A549 (cell line): ENCODE measurements at regions not wholly inside any gene's neighbourhood (a gene's known extent, or its start where the extent isn't known, plus 50 kb on each side); places are given as distances from the start of the nearest gene placed in this dataset.

Source experiments
- ATAC-seq, 2 experiments: fragments of 200-7000 bp in 1 of 2; fragments of >200 bp in 1 of 2; cut with Nextera tagmentation in 1 of 2; cut with Tn5 transposase in 1 of 2; 3 replicates each; pipeline versions ENCODE4 v1.8.0 to v1.9.1; 2018 to 2020; ENCODE audit warnings: mild to moderate bottlenecking in 1 of 2, moderate library complexity in 1 of 2
- CTCF ChIA-PET: fragments of 300-600 bp; sonication (Branson Sonifier 250); formaldehyde crosslinking; extraction: SDS; loops from one replicate; lab custom pipeline; 2021; ENCODE audit warnings: antibody characterized with exemption, inconsistent platforms; lab: Yijun Ruan, JAX
- POLR2A ChIA-PET: fragments of 350-600 bp; formaldehyde crosslinking; extraction: SDS; loops from one replicate; lab custom pipeline; 2021; ENCODE audit warnings: antibody characterized with exemption, inconsistent platforms; lab: Yijun Ruan, JAX
- DNase-seq, 2 experiments: peaks; one replicate each; pipeline versions ENCODE4 v3.0.0 to v3.0.0-alpha.2; 2011 to 2016; ENCODE audit warnings: low read depth in 1 of 2, low spot score in 1 of 2
- FAIRE-seq: peaks from 2 replicates; lab custom pipeline; 2011; peaks lifted over from hg19 to GRCh38; lab: Jason Lieb, UNC
- H3K27ac ChIP-seq, 2 experiments: fragments of >200 bp; sonication (Bioruptor Twin); formaldehyde crosslinking; 3 replicates each; pipeline ENCODE4 v1.5.1; 2016 to 2017
- H3K4me1 ChIP-seq: fragments of >200 bp; sonication (Bioruptor Twin); formaldehyde crosslinking; 3 replicates; pipeline ENCODE4 v1.6.1; 2016
- H3K4me2 ChIP-seq: fragments of >200 bp; sonication (Bioruptor Twin); formaldehyde crosslinking; 3 replicates; pipeline ENCODE4 v1.6.1; 2016
- H3K4me3 ChIP-seq: fragments of >200 bp; sonication (Bioruptor Twin); formaldehyde crosslinking; 3 replicates; pipeline ENCODE4 v1.5.1; 2016
- H3K9me3 ChIP-seq: fragments of >200 bp; sonication (Bioruptor Twin); formaldehyde crosslinking; 3 replicates; pipeline ENCODE4 v1.6.1; 2016
- ATOH8 ChIP-seq: fragments of 250-450 bp; sonication (Bioruptor Pico); IDR thresholded peaks from 2 replicates; pipeline ENCODE4 v1.5.0; 2020; ENCODE audit warnings: low read depth, mild to moderate bottlenecking, moderate library complexity
- CBX8 ChIP-seq: fragments of 200-600 bp; sonication (generic); IDR thresholded peaks from 2 replicates; pipeline ENCODE4 v1.6.1; 2016
- CHD2 ChIP-seq: fragments of 150-350 bp; IDR thresholded peaks from 2 replicates; pipeline ENCODE4 v1.6.1; 2014; ENCODE audit warnings: low read length; ENCODE audit not compliant: partially characterized antibody
- CHD4 ChIP-seq: fragments of 200-600 bp; sonication (generic); IDR thresholded peaks from 2 replicates; pipeline ENCODE4 v1.6.1; 2016; ENCODE audit warnings: antibody characterized with exemption, mild to moderate bottlenecking, borderline replicate concordance
- CTCF ChIP-seq: fragments of >200 bp; sonication (Bioruptor Twin); formaldehyde crosslinking; IDR thresholded peaks from 3 replicates; pipeline ENCODE4 v1.5.1; 2016
- FOSB ChIP-seq: fragments of 250-450 bp; sonication (Bioruptor Pico); IDR thresholded peaks from 2 replicates; pipeline ENCODE4 v1.5.0; 2020; ENCODE audit warnings: mild to moderate bottlenecking, moderate library complexity
- FOXS1 ChIP-seq: fragments of 250-450 bp; sonication (Bioruptor Pico); IDR thresholded peaks from 2 replicates; pipeline ENCODE4 v1.5.0; 2020; ENCODE audit warnings: mild to moderate bottlenecking, moderate library complexity
- GATA3 ChIP-seq: IDR thresholded peaks from 2 replicates; pipeline ENCODE4 v1.6.1; 2012; ENCODE audit warnings: borderline replicate concordance
- HES2 ChIP-seq: fragments of >200 bp; sonication (Bioruptor Twin); formaldehyde crosslinking; IDR thresholded peaks from 2 replicates; pipeline ENCODE4 v1.6.1; 2016
- HOXA7 ChIP-seq: fragments of 250-450 bp; sonication (Bioruptor Pico); IDR thresholded peaks from 2 replicates; pipeline ENCODE4 v1.5.0; 2020; ENCODE audit warnings: mild to moderate bottlenecking, moderate library complexity
- HOXB13 ChIP-seq: fragments of 250-450 bp; sonication (Bioruptor Pico); IDR thresholded peaks from 2 replicates; pipeline ENCODE4 v1.5.0; 2020; ENCODE audit warnings: low read depth, mild to moderate bottlenecking, moderate library complexity
- HOXB5 ChIP-seq: fragments of 250-450 bp; sonication (Bioruptor Pico); IDR thresholded peaks from 2 replicates; pipeline ENCODE4 v1.5.0; 2020; ENCODE audit warnings: mild to moderate bottlenecking, moderate library complexity
- JUN ChIP-seq, 2 experiments: fragments of >200 bp; sonication (Bioruptor Twin); formaldehyde crosslinking; IDR thresholded peaks; 2 replicates in 1 of 2; 3 replicates in 1 of 2; pipeline ENCODE4 v1.6.1; 2016 to 2017
- JUNB ChIP-seq: fragments of >200 bp; sonication (Bioruptor Twin); formaldehyde crosslinking; IDR thresholded peaks from 2 replicates; pipeline ENCODE4 v1.6.1; 2016
- KDM5A ChIP-seq: fragments of 200-600 bp; sonication (generic); IDR thresholded peaks from 2 replicates; pipeline ENCODE4 v1.6.1; 2016; ENCODE audit warnings: antibody characterized with exemption, mild to moderate bottlenecking
- MAFK ChIP-seq: fragments of 450-650 bp; IDR thresholded peaks from 2 replicates; pipeline ENCODE4 v1.6.1; 2014; ENCODE audit not compliant: partially characterized antibody
- MAZ ChIP-seq: fragments of 150-350 bp; IDR thresholded peaks from 2 replicates; pipeline ENCODE4 v1.6.1; 2014; ENCODE audit warnings: antibody characterized with exemption, low read depth, low read length, borderline replicate concordance
- POLR2A ChIP-seq: IDR thresholded peaks from 2 replicates; pipeline ENCODE4 v1.6.1; 2012; ENCODE audit warnings: mild to moderate bottlenecking, low read length
- POLR2AphosphoS2 ChIP-seq: conservative IDR thresholded peaks from 2 replicates; pipeline ENCODE4 v1.6.1; 2012; ENCODE audit warnings: low read length, improper control_type of control experiment, inconsistent platforms
- RARB ChIP-seq: fragments of 250-450 bp; sonication (Bioruptor Pico); IDR thresholded peaks from 2 replicates; pipeline ENCODE4 v1.8.0; 2021; ENCODE audit warnings: mild to moderate bottlenecking, moderate library complexity
- RCOR1 ChIP-seq: fragments of 150-350 bp; IDR thresholded peaks from 2 replicates; pipeline ENCODE4 v1.6.1; 2014; ENCODE audit warnings: antibody characterized with exemption, low read length, low read depth
- REST ChIP-seq: fragments of 200-600 bp; sonication (generic); IDR thresholded peaks from 2 replicates; pipeline ENCODE4 v1.6.1; 2016; ENCODE audit warnings: antibody characterized with exemption, mild to moderate bottlenecking, moderate library complexity
- RFX5 ChIP-seq: fragments of 450-650 bp; IDR thresholded peaks from 2 replicates; pipeline ENCODE4 v1.7.1; 2014; ENCODE audit warnings: antibody characterized with exemption, mild to moderate bottlenecking, moderate library complexity
- RNF2 ChIP-seq: fragments of 200-600 bp; sonication (generic); IDR thresholded peaks from 2 replicates; pipeline ENCODE4 v1.6.1; 2016; ENCODE audit warnings: low read depth, mild to moderate bottlenecking, antibody characterized with exemption, moderate library complexity, borderline replicate concordance
- TFCP2L1 ChIP-seq: fragments of 250-450 bp; sonication (Bioruptor Pico); IDR thresholded peaks from 2 replicates; pipeline ENCODE4 v1.5.0; 2021; ENCODE audit warnings: mild to moderate bottlenecking
- ZFP36 ChIP-seq: fragments of 450-650 bp; IDR thresholded peaks from 2 replicates; pipeline ENCODE4 v1.6.1; 2014; ENCODE audit warnings: borderline replicate concordance; ENCODE audit not compliant: partially characterized antibody
- ZNF302 ChIP-seq: fragments of 250-450 bp; sonication (Bioruptor Pico); IDR thresholded peaks from 2 replicates; pipeline ENCODE4 v1.9.0; 2021; ENCODE audit warnings: inconsistent platforms, mild to moderate bottlenecking, moderate library complexity
- WGBS: methylation state at CpG from one replicate; pipeline ENCODE4 v1.1.6; 2017; ENCODE audit errors: missing lambda C conversion rate; 5-methylcytosine and 5-hydroxymethylcytosine counted together

DNA sequence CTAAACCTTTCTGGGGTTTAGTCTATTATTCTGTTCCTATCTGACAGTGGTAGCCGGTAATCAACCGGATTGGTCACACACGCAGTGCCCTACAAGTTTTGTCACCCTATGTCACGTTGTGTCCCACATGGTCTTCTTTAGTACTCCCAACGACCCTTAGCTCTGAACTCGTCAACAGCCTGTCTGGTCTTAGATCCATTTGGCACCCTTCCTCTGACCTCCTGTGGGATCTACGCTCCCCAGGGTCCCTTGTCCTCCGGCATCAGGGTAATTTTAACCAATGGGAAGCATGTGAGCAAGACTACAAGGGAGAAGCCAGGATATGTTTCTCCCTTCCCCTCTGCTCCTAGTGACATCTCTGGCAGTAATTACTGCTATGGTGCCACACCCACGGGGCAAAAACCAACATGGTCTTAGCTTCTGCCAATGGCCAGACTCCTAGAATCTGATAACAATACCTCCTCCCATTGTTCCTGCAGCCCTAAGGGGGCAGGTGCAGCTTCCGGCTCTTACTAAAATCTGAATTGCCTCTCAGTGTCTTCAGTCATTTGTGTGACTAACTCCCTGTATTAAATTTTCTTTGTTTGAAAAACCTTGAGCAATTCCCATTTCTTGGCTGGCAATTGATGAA is 56.6 kb downstream of the MAFB start:
- no peak for DNase-seq
- Histone ChIP-seq H3K4me2 (no peak overlapping the region), H3K27ac (no peak overlapping the region), H3K9me3 (no peaks in the 10 kb centered on the region), H3K4me3 (no peak overlapping the region), H3K4me1 (no peaks in the 10 kb centered on the region)
- no peak for ATAC-seq
- CTCF ChIA-PET = interaction anchor here (0.7 to 1.6 kb wide), 3 partner anchors 9 to 443 kb away, joined by 3 to 4 read pairs (median 4); no protein-coding TSS in a partner anchor
- no peak for TF ChIP-seq CHD2
- no peak for TF ChIP-seq CHD4
- no peak for TF ChIP-seq RFX5
- TF ChIP-seq KDM5A = no peak
- no peak for TF ChIP-seq MAFK
- TF ChIP-seq RARB (CRISPR knock-in tag) = no peak
- TF ChIP-seq ZNF302 (CRISPR knock-in tag) = no peak
- no peak for TF ChIP-seq POLR2A
- no peak for TF ChIP-seq RNF2
- no peak for TF ChIP-seq MAZ
- TF ChIP-seq RCOR1 = no peak
- TF ChIP-seq POLR2AphosphoS2 = no peak
- POLR2A ChIA-PET = no interaction called here
- no peak for FAIRE-seq
- 16% methylated on average over 10 of the region's 10 CpGs for WGBS

DNA sequence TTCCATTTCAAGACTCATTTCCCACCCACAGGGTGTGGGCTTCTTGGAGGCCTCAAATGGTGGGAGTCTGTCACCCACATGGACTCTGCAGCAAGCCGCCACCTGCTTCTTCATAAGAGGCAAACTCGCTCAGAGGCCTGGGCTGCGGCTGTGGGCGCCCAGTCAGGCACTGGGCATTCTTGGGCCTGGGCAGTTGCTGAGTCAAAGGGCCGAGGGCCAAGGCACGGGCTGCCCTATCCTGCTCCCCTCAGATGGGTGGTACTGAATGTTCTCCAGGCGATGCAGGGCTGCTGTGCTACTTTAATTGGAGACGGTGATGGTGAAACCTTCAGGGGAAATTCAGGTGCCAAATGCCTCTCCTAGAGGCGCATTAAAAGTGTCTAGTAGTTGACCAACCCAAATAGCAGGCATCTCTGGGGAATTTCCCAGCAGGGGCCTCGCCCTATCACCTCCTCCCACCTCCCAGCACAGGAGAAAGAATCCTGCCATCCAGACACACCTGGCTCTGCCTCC is 57.9 kb downstream of the MAFB start:
- ChIA-PET CTCF (interaction anchor here (1.7 kb wide), 1 partner anchor 20 kb away, joined by 4 read pairs; no protein-coding TSS in a partner anchor), POLR2A (no interaction called here)
- TF ChIP-seq CBX8 (no peak), RARB (CRISPR knock-in tag) (no peak), HOXB13 (CRISPR knock-in tag) (no peak), HES2 (no peak), HOXA7 (CRISPR knock-in tag) (no peak), JUN (IDR thresholded peaks at IDR 0.05) (no peak), CTCF (no peak), GATA3 (no peak), CHD2 (no peak)
- 21% methylated on average over 10 of the region's 10 CpGs for WGBS
- no peak overlapping the region for H3K4me2 ChIP-seq
- FAIRE-seq = no peak
- no peak overlapping the region for H3K4me3 ChIP-seq
- ATAC-seq = no peak
- H3K27ac ChIP-seq = no peak overlapping the region
- no peaks in the 10 kb centered on the region for H3K9me3 ChIP-seq
- H3K4me1 ChIP-seq = no peaks in the 10 kb centered on the region
- no peak for DNase-seq

DNA sequence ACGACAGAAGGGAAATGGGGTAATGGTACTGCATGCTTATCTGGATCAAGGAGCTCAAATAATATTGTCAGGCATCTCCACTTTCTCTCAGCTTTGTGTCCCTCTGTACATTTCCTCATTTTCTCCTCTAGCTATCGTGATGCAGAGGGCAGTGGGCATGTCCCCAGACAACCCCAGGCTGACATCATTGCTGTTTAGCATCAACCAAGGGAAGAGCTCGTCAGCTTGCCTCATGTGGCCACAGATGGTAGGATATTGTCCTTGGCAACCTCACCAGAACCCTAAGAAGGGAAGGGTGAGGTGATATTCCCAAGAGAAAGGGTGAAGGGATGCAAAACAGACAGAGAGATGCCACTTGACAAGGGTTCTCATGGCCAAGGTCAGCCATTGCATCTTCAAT is 58.3 kb downstream of the MAFB start:
- WGBS = 5% methylated on average over 3 of the region's 3 CpGs
- Histone ChIP-seq H3K4me2 (no peak overlapping the region), H3K4me3 (no peak overlapping the region), H3K4me1 (no peaks in the 10 kb centered on the region), H3K9me3 (no peaks in the 10 kb centered on the region), H3K27ac (no peak overlapping the region)
- ATAC-seq (no peak), FAIRE-seq (no peak), DNase-seq (no peak)
- CTCF ChIA-PET = interaction anchor here (1.7 kb wide), 1 partner anchor 21 kb away, joined by 4 read pairs; no protein-coding TSS in a partner anchor
- TF ChIP-seq RNF2 (no peak), FOSB (CRISPR knock-in tag) (no peak), ZFP36 (no peak), HOXB5 (CRISPR knock-in tag) (no peak), ATOH8 (CRISPR knock-in tag) (no peak), CBX8 (no peak), REST (no peak), TFCP2L1 (no peak), FOXS1 (CRISPR knock-in tag) (no peak), JUNB (no peak), HOXB13 (CRISPR knock-in tag) (no peak), HOXA7 (CRISPR knock-in tag) (no peak)
- POLR2A ChIA-PET = no interaction called here
